ENCODE measurements at regions not wholly inside any gene's neighbourhood (a gene's known extent, or its start where the extent isn't known, plus 50 kb on each side); places are given as distances from the start of the nearest gene placed in this dataset.

GRCh38 chr6:100988391-100988984 is 107.4 kb upstream of the ASCC3 start:
- TF ChIP-seq PATZ1 (CRISPR knock-in tag; IDR thresholded peaks at IDR 0.05; ENCODE audit: borderline replicate concordance) (no peak), TOX (CRISPR knock-in tag; IDR thresholded peaks at IDR 0.05; ENCODE audit: borderline replicate concordance) (no peak), SNAI2 (CRISPR knock-in tag; IDR thresholded peaks at IDR 0.05) (no peak), ZNF70 (CRISPR knock-in tag; IDR thresholded peaks at IDR 0.05) (no peak), OSR1 (CRISPR knock-in tag; IDR thresholded peaks at IDR 0.05) (no peak), ARNTL (CRISPR knock-in tag; IDR thresholded peaks at IDR 0.05; ENCODE audit: borderline replicate concordance, low read depth) (no peak), ZFP30 (CRISPR knock-in tag; IDR thresholded peaks at IDR 0.05) (no peak), ISL1 (CRISPR knock-in tag; IDR thresholded peaks at IDR 0.05) (no peak), ESRRG (CRISPR knock-in tag; IDR thresholded peaks at IDR 0.05) (no peak), CSRNP3 (CRISPR knock-in tag; IDR thresholded peaks at IDR 0.05) (no peak)
